Prostate gland (tissue), 2 donors: ENCODE measurements at regions not wholly inside any gene's neighbourhood (a gene's known extent, or its start where the extent isn't known, plus 50 kb on each side); places are given as distances from the start of the nearest gene placed in this dataset.

Experiments
- DNase-seq: peaks from one replicate; pipeline ENCODE4 v3.0.0-alpha.2; 2019; ENCODE audit warnings: low spot score
- H3K27ac ChIP-seq, 2 donors: fragments of 200-600 bp; sonication (generic); 2 replicates each; pipeline ENCODE4 v1.5.1; 2017 to 2019
- H3K27me3 ChIP-seq: fragments of 200-600 bp; sonication (generic); replicated peaks from 2 replicates; pipeline ENCODE4 v1.5.1; 2019; ENCODE audit not compliant: insufficient read depth
- H3K36me3 ChIP-seq, 2 donors: fragments of 200-600 bp; sonication (generic); 1 replicate in 1 of 2; 2 replicates in 1 of 2; pipeline versions ENCODE4 v1.5.1 to v1.8.1; 2017 to 2019
- H3K4me1 ChIP-seq: fragments of 200-600 bp; sonication (generic); replicated peaks from 2 replicates; pipeline ENCODE4 v1.5.1; 2019
- H3K4me3 ChIP-seq, 2 donors: fragments of 200-600 bp; sonication (generic); 2 replicates each; pipeline ENCODE4 v1.5.1; 2017 to 2019
- H3K9me3 ChIP-seq: fragments of 200-600 bp; sonication (generic); 2 replicates; pipeline ENCODE4 v1.5.1; 2017
- CTCF ChIP-seq, 4 experiments: fragments of 200-600 bp in 2 of 4; fragments of 450-650 bp in 2 of 4; sonication (generic) in 2 of 4; IDR thresholded peaks; 1 replicate in 3 of 4; 2 replicates in 1 of 4; pipeline ENCODE4 v1.5.1; 2016 to 2019; ENCODE audit warnings: antibody characterized with exemption in 4 of 4, mild to moderate bottlenecking in 2 of 4, moderate library complexity in 2 of 4
- POLR2A ChIP-seq: fragments of 450-650 bp; IDR thresholded peaks from one replicate; pipeline ENCODE4 v1.6.1; 2016; ENCODE audit warnings: antibody characterized with exemption, mild to moderate bottlenecking
- POLR2AphosphoS5 ChIP-seq: sonication (generic); formaldehyde crosslinking; IDR thresholded peaks from one replicate; pipeline ENCODE4 v1.6.1; 2017; ENCODE audit warnings: antibody characterized with exemption
- WGBS: methylation state at CpG from one replicate; pipeline ENCODE4 v1.1.5; 2018; 5-methylcytosine and 5-hydroxymethylcytosine counted together
- intact Hi-C: fragments of 100-400 bp; cut with DNase I; formaldehyde crosslinking; loops from one replicate; pipeline ENCODE4 v1.14.2; 2022

- no peak for DNase-seq
- no peaks in the 10 kb centered on the region for H3K27me3 ChIP-seq
- 96% methylated on average over 4 of the region's 4 CpGs for WGBS
Measured at GRCh38 chr1:185581961-185582725, 152.0 kb upstream of the HMCN1 start.

GRCh38 chr1:185581020-185581419 lies 153.2 kb upstream of the HMCN1 start:
- intact Hi-C loops: no loop called here
- Histone ChIP-seq H3K36me3 (no peaks in the 10 kb centered on the region), H3K27ac (no peak overlapping the region), H3K4me3 (no peak overlapping the region), H3K27me3 (no peaks in the 10 kb centered on the region), H3K4me1 (no peaks in the 10 kb centered on the region), H3K9me3 (no peaks in the 10 kb centered on the region)
- DNase-seq: no peak
- TF ChIP-seq CTCF (IDR thresholded peaks at IDR 0.05) (no peak), POLR2A (no peak), POLR2AphosphoS5 (no peak)
- 87% methylated on average over 2 of the region's 2 CpGs for WGBS

More at GRCh38 chr1:185581961-185582725, 152.0 kb upstream of the HMCN1 start:
- no peak for TF ChIP-seq CTCF (IDR thresholded peaks at IDR 0.05)
- TF ChIP-seq POLR2AphosphoS5: no peak
- no peak for TF ChIP-seq POLR2A
- no peaks in the 10 kb centered on the region for H3K9me3 ChIP-seq
- no peaks in the 10 kb centered on the region for H3K4me1 ChIP-seq
- intact Hi-C loops: no loop called here
- H3K36me3 ChIP-seq: no peaks in the 10 kb centered on the region
- no peak overlapping the region for H3K4me3 ChIP-seq
- H3K27ac ChIP-seq: no peak overlapping the region

GRCh38 chr1:185578293-185578692 lies 155.9 kb upstream of the HMCN1 start:
- H3K27me3 ChIP-seq: no peaks in the 10 kb centered on the region
- DNase-seq: no peak
- no peaks in the 10 kb centered on the region for H3K36me3 ChIP-seq
- no peak for TF ChIP-seq POLR2AphosphoS5
- TF ChIP-seq CTCF (IDR thresholded peaks at IDR 0.05): no peak
- TF ChIP-seq POLR2A: no peak
- H3K9me3 ChIP-seq: no peaks in the 10 kb centered on the region
- 89% methylated on average over 3 of the region's 3 CpGs for WGBS
- intact Hi-C loops: no loop called here
- H3K4me3 ChIP-seq: no peak overlapping the region
- H3K4me1 ChIP-seq: no peaks in the 10 kb centered on the region
- no peak overlapping the region for H3K27ac ChIP-seq

GRCh38 chr1:185574139-185574875 lies 159.9 kb upstream of the HMCN1 start:
- H3K27me3 ChIP-seq: no peaks in the 10 kb centered on the region
- H3K27ac ChIP-seq: no peak overlapping the region
- 92% methylated on average over 4 of the region's 4 CpGs for WGBS
- no peak for DNase-seq
- TF ChIP-seq CTCF (IDR thresholded peaks at IDR 0.05) (no peak), POLR2AphosphoS5 (no peak), POLR2A (no peak)
- intact Hi-C loops: no loop called here
- no peaks in the 10 kb centered on the region for H3K9me3 ChIP-seq
- H3K4me3 ChIP-seq: no peak overlapping the region
- H3K4me1 ChIP-seq: no peaks in the 10 kb centered on the region
- no peaks in the 10 kb centered on the region for H3K36me3 ChIP-seq
